IMR-90 (cell line): ENCODE measurements at regions not wholly inside any gene's neighbourhood (a gene's known extent, or its start where the extent isn't known, plus 50 kb on each side); places are given as distances from the start of the nearest gene placed in this dataset.

Experiments
- ATAC-seq: fragments of 200-7000 bp; cut with Tn5 transposase; 2 replicates; pipeline ENCODE4 v1.9.1; 2020; ENCODE audit warnings: low read depth, mild to moderate bottlenecking, moderate library complexity
- BruUV-seq: library from RNA; stranded (reverse); fragments of 400-500 nt; replicated peaks from 2 replicates; lab custom pipeline; 2021; lab: Mats Ljungman, UMichigan
- CTCF ChIA-PET: fragments of 300-600 bp; formaldehyde crosslinking; extraction: SDS; loops from one replicate; lab custom pipeline; 2021; ENCODE audit warnings: antibody characterized with exemption; lab: Yijun Ruan, JAX
- POLR2A ChIA-PET: fragments of 300-600 bp; sonication (Branson Sonifier 250); formaldehyde crosslinking; loops from one replicate; lab custom pipeline; 2022; ENCODE audit warnings: antibody characterized with exemption; ENCODE audit not compliant: unreplicated experiment; lab: Charles Lee
- DNase-seq: peaks from one replicate; pipeline ENCODE4 v3.0.0; 2013
- H2AFZ ChIP-seq: replicated peaks from 2 replicates; pipeline ENCODE3; 2013; ENCODE audit warnings: low read length, mild to moderate bottlenecking; ENCODE audit not compliant: poor library complexity
- H2AK5ac ChIP-seq: 2 replicates; pipeline ENCODE4 v1.6.1; 2013; ENCODE audit warnings: low read depth, low read length, inconsistent platforms
- H2AK9ac ChIP-seq: replicated peaks from 2 replicates; pipeline ENCODE3; 2013; ENCODE audit warnings: mild to moderate bottlenecking, low read depth, low read length, moderate library complexity; ENCODE audit not compliant: poor library complexity
- H2BK120ac ChIP-seq: 2 replicates; pipeline ENCODE4 v1.6.1; 2013; ENCODE audit warnings: low read depth, low read length, inconsistent platforms
- H2BK15ac ChIP-seq: 3 replicates; pipeline ENCODE4 v1.6.1; 2013; ENCODE audit warnings: low read depth, low read length, inconsistent platforms
- H2BK20ac ChIP-seq: 2 replicates; pipeline ENCODE4 v1.6.1; 2013; ENCODE audit warnings: low read depth, mild to moderate bottlenecking, inconsistent platforms, low read length, moderate library complexity
- H2BK5ac ChIP-seq: 2 replicates; pipeline ENCODE4 v1.6.1; 2013; ENCODE audit warnings: mild to moderate bottlenecking, low read depth, low read length, inconsistent platforms; ENCODE audit not compliant: poor library complexity, severe bottlenecking
- H3K14ac ChIP-seq: replicated peaks from 2 replicates; pipeline ENCODE4 v1.6.1; 2013; ENCODE audit warnings: low read depth, low read length, inconsistent platforms
- H3K18ac ChIP-seq: 2 replicates; pipeline ENCODE4 v1.6.1; 2013; ENCODE audit warnings: low read depth, low read length, control low read depth
- H3K23ac ChIP-seq: 2 replicates; pipeline ENCODE4 v1.6.1; 2013; ENCODE audit warnings: low read depth, low read length, inconsistent platforms
- H3K27ac ChIP-seq: 2 replicates; pipeline ENCODE4 v1.5.1; 2013; ENCODE audit warnings: mild to moderate bottlenecking, control low read depth, low read length; ENCODE audit not compliant: insufficient read depth
- H3K27me3 ChIP-seq: 2 replicates; pipeline ENCODE4 v1.6.1; 2013; ENCODE audit warnings: low read length; ENCODE audit not compliant: control insufficient read depth, insufficient read depth
- H3K36me3 ChIP-seq: 2 replicates; pipeline ENCODE4 v1.6.1; 2013; ENCODE audit warnings: low read length, mixed read lengths; ENCODE audit not compliant: control insufficient read depth, insufficient read depth
- H3K4ac ChIP-seq: 2 replicates; pipeline ENCODE4 v1.6.1; 2013; ENCODE audit warnings: low read depth, low read length, inconsistent platforms
- H3K4me1 ChIP-seq: 2 replicates; pipeline ENCODE4 v1.6.1; 2013; ENCODE audit warnings: low read length, mixed read lengths; ENCODE audit not compliant: control insufficient read depth, insufficient read depth
- H3K4me2 ChIP-seq: 2 replicates; pipeline ENCODE4 v1.6.1; 2013; ENCODE audit warnings: low read depth, mild to moderate bottlenecking, control low read depth, low read length, moderate library complexity
- H3K4me3 ChIP-seq: 2 replicates; pipeline ENCODE4 v1.5.1; 2013; ENCODE audit warnings: low read depth, mild to moderate bottlenecking, control low read depth, low read length, moderate library complexity; ENCODE audit not compliant: insufficient read depth
- H3K56ac ChIP-seq: 2 replicates; pipeline ENCODE4 v1.6.1; 2013; ENCODE audit warnings: low read length, inconsistent platforms; ENCODE audit not compliant: insufficient read depth; ENCODE audit errors: extremely low read depth
- H3K79me1 ChIP-seq, 2 experiments: 2 replicates each; pipeline ENCODE4 v1.6.1; 2013; ENCODE audit warnings: low read length in 2 of 2, inconsistent platforms in 1 of 2, low read depth in 1 of 2
- H3K9ac ChIP-seq: 2 replicates; pipeline ENCODE4 v1.6.1; 2013; ENCODE audit warnings: low read depth, low read length, control low read depth
- H3K9me1 ChIP-seq: 2 replicates; pipeline ENCODE4 v1.6.1; 2013; ENCODE audit warnings: low read length, inconsistent platforms; ENCODE audit not compliant: insufficient read depth
- H3K9me3 ChIP-seq: 2 replicates; pipeline ENCODE4 v1.6.1; 2013; ENCODE audit warnings: low read length; ENCODE audit not compliant: control insufficient read depth, insufficient read depth
- H4K20me1 ChIP-seq: 2 replicates; pipeline ENCODE4 v1.6.1; 2013; ENCODE audit warnings: low read length, inconsistent platforms; ENCODE audit not compliant: insufficient read depth
- H4K5ac ChIP-seq: 2 replicates; pipeline ENCODE4 v1.6.1; 2013; ENCODE audit warnings: mild to moderate bottlenecking, low read depth, low read length, control low read depth
- H4K8ac ChIP-seq, 2 experiments: 2 replicates each; pipeline ENCODE4 v1.6.1; 2013; ENCODE audit warnings: low read depth in 2 of 2, low read length in 2 of 2, control low read depth in 1 of 2, inconsistent platforms in 1 of 2
- H4K91ac ChIP-seq: 2 replicates; pipeline ENCODE4 v1.6.1; 2013; ENCODE audit warnings: low read depth, low read length, inconsistent platforms; ENCODE audit not compliant: insufficient read depth
- BHLHE40 ChIP-seq: fragments of 150-350 bp; IDR thresholded peaks from 2 replicates; pipeline ENCODE4 v1.6.1; 2016; ENCODE audit warnings: mild to moderate bottlenecking, low read depth, low read length
- CEBPB ChIP-seq: IDR thresholded peaks from 2 replicates; pipeline ENCODE4 v1.6.1; 2012; ENCODE audit warnings: low read depth, low read length, improper control_type of control experiment
- FOS ChIP-seq: fragments of 150-350 bp; IDR thresholded peaks from 2 replicates; pipeline ENCODE4 v1.6.1; 2016; ENCODE audit warnings: low read depth, low read length
- MAFK ChIP-seq: IDR thresholded peaks from 2 replicates; pipeline ENCODE4 v1.6.1; 2012; ENCODE audit warnings: low read depth, low read length, improper control_type of control experiment
- NFE2L2 ChIP-seq: fragments of 150-350 bp; IDR thresholded peaks from 2 replicates; pipeline ENCODE4 v1.6.1; 2016; ENCODE audit warnings: low read depth, mild to moderate bottlenecking, low read length
- POLR2A ChIP-seq: IDR thresholded peaks from 2 replicates; pipeline ENCODE4 v1.6.1; 2012; ENCODE audit warnings: mild to moderate bottlenecking, low read depth, low read length
- RAD21 ChIP-seq: IDR thresholded peaks from 2 replicates; pipeline ENCODE4 v1.6.1; 2012; ENCODE audit warnings: low read length, improper control_type of control experiment
- RCOR1 ChIP-seq: IDR thresholded peaks from 2 replicates; pipeline ENCODE4 v1.6.1; 2012; ENCODE audit warnings: mild to moderate bottlenecking, low read length, improper control_type of control experiment; ENCODE audit not compliant: insufficient replicate concordance
- SMC3 ChIP-seq: fragments of 150-350 bp; IDR thresholded peaks from 2 replicates; pipeline ENCODE4 v1.6.1; 2016; ENCODE audit warnings: low read depth, mild to moderate bottlenecking, antibody characterized with exemption, low read length, moderate library complexity
- WGBS, 2 experiments: methylation state at CpG; one replicate each; pipeline versions ENCODE4 v1.1.5 to v1.1.7; 2013; ENCODE audit warnings: missing lambda C conversion rate in 2 of 2; ENCODE audit not compliant: insufficient read length in 1 of 2; ENCODE audit errors: extremely low coverage in 2 of 2; 5-methylcytosine and 5-hydroxymethylcytosine counted together
- dilution Hi-C: fragments of 300-500 bp; cut with HindIII; formaldehyde crosslinking; loops from one replicate; pipeline ENCODE4 v1.14.3; 2018; ENCODE audit warnings: low sequenced_read_pairs; ENCODE audit not compliant: unreplicated experiment
- in situ Hi-C: fragments of 300-500 bp; cut with MboI; formaldehyde crosslinking; loops from 3 replicates; pipeline ENCODE4 v1.14.3; 2019; ENCODE audit warnings: low sequenced_read_pairs, inconsistent platforms, mixed read lengths
- intact Hi-C: fragments of 100-400 bp; cut with micrococcal nuclease; formaldehyde crosslinking; loops from 2 replicates; pipeline ENCODE4 v1.10.0; 2022
- TF ChIP-seq, protein P1 (sequence below): fragments of 150-350 bp; IDR thresholded peaks from 2 replicates; pipeline ENCODE4 v1.6.1; 2016; ENCODE audit warnings: low read depth, mild to moderate bottlenecking, low read length, moderate library complexity, borderline replicate concordance
- TF ChIP-seq, protein P2 (sequence below): fragments of 150-350 bp; IDR thresholded peaks from 2 replicates; pipeline ENCODE4 v1.6.1; 2017; ENCODE audit warnings: mild to moderate bottlenecking, antibody characterized with exemption, low read length, low read depth
- TF ChIP-seq, protein P3 (sequence below): conservative IDR thresholded peaks from 2 replicates; pipeline ENCODE4 v1.5.1; 2012; ENCODE audit warnings: mild to moderate bottlenecking, low read depth, low read length, improper control_type of control experiment

DNA sequence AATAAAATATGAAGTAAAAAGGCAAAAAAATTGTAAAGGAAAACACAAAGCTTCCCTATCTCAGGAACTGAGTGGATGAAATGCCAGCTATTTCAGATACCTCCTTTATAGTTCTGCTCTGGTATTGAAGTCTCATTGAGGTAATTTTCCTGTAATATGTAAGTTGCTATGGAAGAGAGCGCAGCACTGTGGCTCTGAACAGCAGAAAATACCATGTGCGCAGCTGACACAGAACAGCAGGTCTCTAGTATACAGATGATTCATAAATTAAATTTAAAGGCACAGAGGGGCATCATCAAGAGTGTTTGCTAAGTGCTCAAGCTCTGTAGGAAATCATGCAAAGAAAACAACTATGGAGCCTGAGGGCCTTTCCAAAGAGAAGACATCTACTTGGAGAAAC, 315.3 kb upstream of the CDH7 start:
- Histone ChIP-seq H2AK9ac (no peak overlapping the region), H3K4me3 (no peak overlapping the region), H2BK20ac (no peak overlapping the region), H3K56ac (no peak overlapping the region), H2BK5ac (no peak overlapping the region), H3K9me3 (peaks cover 9% of the 10 kb centered on the region), H4K8ac (no peak overlapping the region), H2BK120ac (no peak overlapping the region), H4K5ac (no peak overlapping the region), H3K79me1 (no peaks in the 10 kb centered on the region), H4K91ac (no peak overlapping the region), H3K4me1 (no peaks in the 10 kb centered on the region), H2AK5ac (no peak overlapping the region), H3K36me3 (no peaks in the 10 kb centered on the region), H4K20me1 (no peaks in the 10 kb centered on the region), H3K14ac (no peak overlapping the region), H3K9me1 (no peaks in the 10 kb centered on the region), H3K27ac (no peak overlapping the region), H3K27me3 (no peaks in the 10 kb centered on the region), H3K23ac (no peak overlapping the region), H3K4ac (no peak overlapping the region), H3K4me2 (no peak overlapping the region), H2BK15ac (no peak overlapping the region), H2AFZ (no peak overlapping the region), H3K9ac (no peak overlapping the region), H3K18ac (no peak overlapping the region)
- ChIA-PET CTCF (no interaction called here), POLR2A (no interaction called here)
- intact Hi-C loops (no loop called here), in situ Hi-C loops (no loop called here), dilution Hi-C loops (no loop called here)
- ATAC-seq (no peak), DNase-seq (no peak)
- TF ChIP-seq NFE2L2 (no peak), POLR2A (no peak), SMC3 (no peak), CEBPB (no peak), MAFK (no peak), RCOR1 (no peak), BHLHE40 (no peak), FOS (no peak), RAD21 (no peak)
- TF ChIP-seq, protein P1, sequence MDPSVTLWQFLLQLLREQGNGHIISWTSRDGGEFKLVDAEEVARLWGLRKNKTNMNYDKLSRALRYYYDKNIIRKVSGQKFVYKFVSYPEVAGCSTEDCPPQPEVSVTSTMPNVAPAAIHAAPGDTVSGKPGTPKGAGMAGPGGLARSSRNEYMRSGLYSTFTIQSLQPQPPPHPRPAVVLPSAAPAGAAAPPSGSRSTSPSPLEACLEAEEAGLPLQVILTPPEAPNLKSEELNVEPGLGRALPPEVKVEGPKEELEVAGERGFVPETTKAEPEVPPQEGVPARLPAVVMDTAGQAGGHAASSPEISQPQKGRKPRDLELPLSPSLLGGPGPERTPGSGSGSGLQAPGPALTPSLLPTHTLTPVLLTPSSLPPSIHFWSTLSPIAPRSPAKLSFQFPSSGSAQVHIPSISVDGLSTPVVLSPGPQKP: no peak
- TF ChIP-seq, protein P2, sequence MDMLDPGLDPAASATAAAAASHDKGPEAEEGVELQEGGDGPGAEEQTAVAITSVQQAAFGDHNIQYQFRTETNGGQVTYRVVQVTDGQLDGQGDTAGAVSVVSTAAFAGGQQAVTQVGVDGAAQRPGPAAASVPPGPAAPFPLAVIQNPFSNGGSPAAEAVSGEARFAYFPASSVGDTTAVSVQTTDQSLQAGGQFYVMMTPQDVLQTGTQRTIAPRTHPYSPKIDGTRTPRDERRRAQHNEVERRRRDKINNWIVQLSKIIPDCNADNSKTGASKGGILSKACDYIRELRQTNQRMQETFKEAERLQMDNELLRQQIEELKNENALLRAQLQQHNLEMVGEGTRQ: no peak
- TF ChIP-seq, protein P3, sequence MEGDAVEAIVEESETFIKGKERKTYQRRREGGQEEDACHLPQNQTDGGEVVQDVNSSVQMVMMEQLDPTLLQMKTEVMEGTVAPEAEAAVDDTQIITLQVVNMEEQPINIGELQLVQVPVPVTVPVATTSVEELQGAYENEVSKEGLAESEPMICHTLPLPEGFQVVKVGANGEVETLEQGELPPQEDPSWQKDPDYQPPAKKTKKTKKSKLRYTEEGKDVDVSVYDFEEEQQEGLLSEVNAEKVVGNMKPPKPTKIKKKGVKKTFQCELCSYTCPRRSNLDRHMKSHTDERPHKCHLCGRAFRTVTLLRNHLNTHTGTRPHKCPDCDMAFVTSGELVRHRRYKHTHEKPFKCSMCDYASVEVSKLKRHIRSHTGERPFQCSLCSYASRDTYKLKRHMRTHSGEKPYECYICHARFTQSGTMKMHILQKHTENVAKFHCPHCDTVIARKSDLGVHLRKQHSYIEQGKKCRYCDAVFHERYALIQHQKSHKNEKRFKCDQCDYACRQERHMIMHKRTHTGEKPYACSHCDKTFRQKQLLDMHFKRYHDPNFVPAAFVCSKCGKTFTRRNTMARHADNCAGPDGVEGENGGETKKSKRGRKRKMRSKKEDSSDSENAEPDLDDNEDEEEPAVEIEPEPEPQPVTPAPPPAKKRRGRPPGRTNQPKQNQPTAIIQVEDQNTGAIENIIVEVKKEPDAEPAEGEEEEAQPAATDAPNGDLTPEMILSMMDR: no peak
- no TSS peak for BruUV-seq
- WGBS, 2 experiments: no CpG with 5 or more reads among the region's 2 CpGs
